Osteoblast (primary cell): ENCODE measurements at regions not wholly inside any gene's neighbourhood (a gene's known extent, or its start where the extent isn't known, plus 50 kb on each side); places are given as distances from the start of the nearest gene placed in this dataset.

Experiments used
- DNase-seq: peaks from one replicate; pipeline ENCODE4 v3.0.0; 2011; ENCODE audit warnings: low spot score, mixed read lengths; ENCODE audit not compliant: insufficient read length; ENCODE audit errors: missing footprints
- H2AFZ ChIP-seq: 2 replicates; pipeline ENCODE4 v1.6.0; 2011; ENCODE audit warnings: mild to moderate bottlenecking, low read length
- H3K27ac ChIP-seq: 2 replicates; pipeline ENCODE4 v1.5.1; 2011; ENCODE audit warnings: mild to moderate bottlenecking, low read depth, low read length, moderate library complexity
- H3K27me3 ChIP-seq: 2 replicates; pipeline ENCODE4 v1.6.0; 2012; ENCODE audit warnings: mild to moderate bottlenecking, control low read depth, inconsistent platforms, low read length, moderate library complexity; ENCODE audit not compliant: insufficient read depth
- H3K36me3 ChIP-seq: 2 replicates; pipeline ENCODE4 v1.5.1; 2011; ENCODE audit warnings: mild to moderate bottlenecking, low read length, control low read depth, moderate library complexity; ENCODE audit not compliant: insufficient read depth
- H3K4me1 ChIP-seq: 2 replicates; pipeline ENCODE4 v1.5.1; 2011; ENCODE audit warnings: mild to moderate bottlenecking, low read length, control low read depth, moderate library complexity; ENCODE audit not compliant: insufficient read depth
- H3K4me2 ChIP-seq: 2 replicates; pipeline ENCODE4 v1.6.0; 2011; ENCODE audit warnings: mild to moderate bottlenecking, low read length; ENCODE audit not compliant: insufficient read depth
- H3K4me3 ChIP-seq: fragments of 200-600 bp; sonication (generic); 3 replicates; pipeline ENCODE4 v1.5.1; 2012; ENCODE audit warnings: mild to moderate bottlenecking, low read length, inconsistent platforms; ENCODE audit not compliant: insufficient read depth
- H3K79me2 ChIP-seq: 2 replicates; pipeline ENCODE4 v1.6.0; 2012; ENCODE audit warnings: mild to moderate bottlenecking, low read length, control low read depth, inconsistent platforms; ENCODE audit not compliant: insufficient read depth
- H3K9me3 ChIP-seq: 2 replicates; pipeline ENCODE4 v1.5.1; 2011; ENCODE audit warnings: low read depth, low read length, control low read depth
- H4K20me1 ChIP-seq: 2 replicates; pipeline ENCODE4 v1.6.0; 2012; ENCODE audit warnings: mild to moderate bottlenecking, low read length, control low read depth; ENCODE audit not compliant: insufficient read depth
- CTCF ChIP-seq: IDR thresholded peaks from 2 replicates; pipeline ENCODE4 v1.5.1; 2011; ENCODE audit warnings: mild to moderate bottlenecking, low read depth, low read length, moderate library complexity; ENCODE audit errors: extremely low read depth

DNA sequence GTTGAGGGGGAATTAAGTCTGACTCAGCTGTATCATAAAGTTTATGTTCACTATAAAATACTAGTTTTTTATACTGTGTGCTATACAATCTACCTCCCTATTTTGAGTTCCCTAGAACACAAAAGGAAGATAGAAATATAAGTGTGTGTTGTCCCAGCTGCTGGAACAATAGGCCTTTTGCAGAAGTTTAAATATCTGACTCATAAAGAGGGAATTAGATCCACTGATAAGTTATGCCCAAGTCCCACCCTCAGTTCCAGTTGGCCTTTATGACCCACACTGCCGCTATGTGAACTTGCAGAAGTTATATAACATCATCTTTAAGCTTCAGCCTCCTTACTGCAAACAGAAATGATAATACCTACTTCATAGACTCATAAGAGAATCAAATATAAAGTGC is 88.5 kb upstream of the DAB2 start:
- peak; percentile 9 for DNase-seq
- Histone ChIP-seq H2AFZ (no peak overlapping the region), H3K4me2 (peak overlapping the region; percentile 2)

DNA sequence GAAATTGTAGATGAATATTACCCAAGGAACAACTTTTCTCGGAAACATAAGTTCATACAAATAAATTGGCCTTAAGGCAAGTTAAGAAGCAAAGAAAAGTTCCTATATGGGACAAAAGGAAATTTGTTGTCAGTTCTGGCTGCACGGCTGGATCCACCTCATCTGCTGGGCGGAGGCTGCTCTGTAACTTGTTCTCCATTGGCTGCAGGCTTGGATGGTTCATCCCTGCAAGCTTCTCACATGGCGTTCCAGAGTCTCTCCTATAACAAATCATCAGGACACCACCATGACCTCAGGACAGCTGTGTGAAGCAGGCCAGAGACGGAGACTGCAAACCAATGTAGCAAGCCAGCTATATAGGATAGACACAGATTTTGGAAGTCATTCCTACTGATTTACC is 81.4 kb upstream of the DAB2 start:
- H3K4me2 ChIP-seq: no peak overlapping the region
- no peaks in the 10 kb centered on the region for H3K9me3 ChIP-seq
- TF ChIP-seq CTCF: no peak
- no peaks in the 10 kb centered on the region for H3K27me3 ChIP-seq
- H2AFZ ChIP-seq: no peak overlapping the region
- no peak for DNase-seq
- H3K4me1 ChIP-seq: peaks cover 25% of the 10 kb centered on the region
- no peak overlapping the region for H3K4me3 ChIP-seq
- no peaks in the 10 kb centered on the region for H3K36me3 ChIP-seq
- no peaks in the 10 kb centered on the region for H3K79me2 ChIP-seq
- H4K20me1 ChIP-seq: no peaks in the 10 kb centered on the region
- no peak overlapping the region for H3K27ac ChIP-seq

More for the DNA sequence above, 88.5 kb upstream of the DAB2 start:
- Histone ChIP-seq H3K79me2 (no peaks in the 10 kb centered on the region), H3K36me3 (no peaks in the 10 kb centered on the region), H3K27ac (no peak overlapping the region), H3K4me3 (no peak overlapping the region), H4K20me1 (no peaks in the 10 kb centered on the region), H3K27me3 (no peaks in the 10 kb centered on the region), H3K9me3 (no peaks in the 10 kb centered on the region), H3K4me1 (peaks cover 26% of the 10 kb centered on the region)
- TF ChIP-seq CTCF: no peak

GRCh38 chr5:39505791-39506190 is 81.0 kb upstream of the DAB2 start:
- Histone ChIP-seq H2AFZ (no peak overlapping the region), H3K9me3 (no peaks in the 10 kb centered on the region), H3K27me3 (no peaks in the 10 kb centered on the region), H3K79me2 (no peaks in the 10 kb centered on the region), H3K36me3 (no peaks in the 10 kb centered on the region), H4K20me1 (no peaks in the 10 kb centered on the region), H3K4me3 (no peak overlapping the region), H3K4me1 (peaks cover 29% of the 10 kb centered on the region), H3K4me2 (no peak overlapping the region), H3K27ac (no peak overlapping the region)
- TF ChIP-seq CTCF: no peak
- peak; percentile 6 for DNase-seq

DNA sequence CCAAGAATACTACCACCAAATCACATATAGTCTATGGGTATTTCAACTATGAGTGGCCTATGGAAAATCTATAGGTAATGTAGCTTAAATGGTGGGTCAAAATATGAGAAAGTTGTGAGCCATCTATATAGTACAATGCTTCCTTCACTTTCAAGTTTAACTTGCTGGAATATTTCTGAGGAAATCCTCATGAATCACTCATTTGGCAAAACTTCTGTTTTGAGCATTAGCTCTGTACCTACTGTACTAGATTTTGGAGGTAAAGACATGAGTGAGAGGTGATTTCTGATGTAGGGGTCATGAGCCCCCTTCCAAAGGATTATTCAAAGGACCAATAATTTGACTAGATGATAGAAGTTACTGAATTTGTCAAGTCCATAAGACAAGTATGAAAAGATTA is 80.6 kb upstream of the DAB2 start:
- peak; percentile 25 for DNase-seq
- Histone ChIP-seq H3K4me3 (no peak overlapping the region), H3K79me2 (no peaks in the 10 kb centered on the region), H3K36me3 (no peaks in the 10 kb centered on the region), H3K9me3 (no peaks in the 10 kb centered on the region), H3K27ac (no peak overlapping the region), H2AFZ (no peak overlapping the region), H4K20me1 (no peaks in the 10 kb centered on the region), H3K4me1 (peaks cover 34% of the 10 kb centered on the region), H3K4me2 (no peak overlapping the region), H3K27me3 (no peaks in the 10 kb centered on the region)
- no peak for TF ChIP-seq CTCF
